ENCODE measurements at regions not wholly inside any gene's neighbourhood (a gene's known extent, or its start where the extent isn't known, plus 50 kb on each side); places are given as distances from the start of the nearest gene placed in this dataset.

DNA sequence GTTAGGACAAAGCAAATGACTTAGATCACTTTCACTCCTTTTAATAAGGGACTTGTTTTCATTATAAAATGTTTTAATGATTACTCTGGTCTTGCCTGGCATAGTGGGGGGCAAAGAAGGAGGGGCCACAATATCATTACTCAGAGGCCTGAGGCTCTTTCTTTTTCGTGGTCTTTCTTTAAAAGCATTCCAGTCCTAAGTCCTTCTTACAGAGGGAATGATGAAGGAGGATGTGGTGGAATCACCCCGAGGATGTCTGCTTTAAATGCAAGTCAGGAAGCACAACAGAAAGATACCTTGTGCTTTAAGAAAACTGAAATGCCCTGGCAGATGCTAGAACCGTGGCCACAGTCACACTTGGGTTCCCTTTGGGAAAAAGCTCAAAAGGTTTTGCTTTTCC, 379.1 kb downstream of the INHBA start:
- no peak for TF ChIP-seq SUZ12 (IDR thresholded peaks at IDR 0.05; ENCODE audit: low read length)
- TF ChIP-seq, protein P1, sequence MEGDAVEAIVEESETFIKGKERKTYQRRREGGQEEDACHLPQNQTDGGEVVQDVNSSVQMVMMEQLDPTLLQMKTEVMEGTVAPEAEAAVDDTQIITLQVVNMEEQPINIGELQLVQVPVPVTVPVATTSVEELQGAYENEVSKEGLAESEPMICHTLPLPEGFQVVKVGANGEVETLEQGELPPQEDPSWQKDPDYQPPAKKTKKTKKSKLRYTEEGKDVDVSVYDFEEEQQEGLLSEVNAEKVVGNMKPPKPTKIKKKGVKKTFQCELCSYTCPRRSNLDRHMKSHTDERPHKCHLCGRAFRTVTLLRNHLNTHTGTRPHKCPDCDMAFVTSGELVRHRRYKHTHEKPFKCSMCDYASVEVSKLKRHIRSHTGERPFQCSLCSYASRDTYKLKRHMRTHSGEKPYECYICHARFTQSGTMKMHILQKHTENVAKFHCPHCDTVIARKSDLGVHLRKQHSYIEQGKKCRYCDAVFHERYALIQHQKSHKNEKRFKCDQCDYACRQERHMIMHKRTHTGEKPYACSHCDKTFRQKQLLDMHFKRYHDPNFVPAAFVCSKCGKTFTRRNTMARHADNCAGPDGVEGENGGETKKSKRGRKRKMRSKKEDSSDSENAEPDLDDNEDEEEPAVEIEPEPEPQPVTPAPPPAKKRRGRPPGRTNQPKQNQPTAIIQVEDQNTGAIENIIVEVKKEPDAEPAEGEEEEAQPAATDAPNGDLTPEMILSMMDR (IDR thresholded peaks at IDR 0.05; ENCODE audit: control extremely low read depth in 1 of 3, insufficient read depth in 1 of 3, low read depth in 1 of 3, low read length in 3 of 3) = no peak
- no peak for TF ChIP-seq RAD21 (IDR thresholded peaks at IDR 0.05 in 1 of 2, conservative IDR thresholded peaks at IDR 0.05 in 1 of 2; ENCODE audit: low read depth in 2 of 2, low read length in 2 of 2)
- no peak for TF ChIP-seq BRCA1 (IDR thresholded peaks at IDR 0.05; ENCODE audit: low read depth, low read length)
- no peak for TF ChIP-seq EZH2 (IDR thresholded peaks at IDR 0.05; ENCODE audit: low read depth, low read length, severe bottlenecking)
- TF ChIP-seq CBX5 (IDR thresholded peaks at IDR 0.05; ENCODE audit: low read depth, low read length) = no peak
- TF ChIP-seq, protein P2, sequence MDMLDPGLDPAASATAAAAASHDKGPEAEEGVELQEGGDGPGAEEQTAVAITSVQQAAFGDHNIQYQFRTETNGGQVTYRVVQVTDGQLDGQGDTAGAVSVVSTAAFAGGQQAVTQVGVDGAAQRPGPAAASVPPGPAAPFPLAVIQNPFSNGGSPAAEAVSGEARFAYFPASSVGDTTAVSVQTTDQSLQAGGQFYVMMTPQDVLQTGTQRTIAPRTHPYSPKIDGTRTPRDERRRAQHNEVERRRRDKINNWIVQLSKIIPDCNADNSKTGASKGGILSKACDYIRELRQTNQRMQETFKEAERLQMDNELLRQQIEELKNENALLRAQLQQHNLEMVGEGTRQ (IDR thresholded peaks at IDR 0.05; ENCODE audit: low read length) = no peak
- no peak for TF ChIP-seq POLR2A (IDR thresholded peaks at IDR 0.05; ENCODE audit: control extremely low read depth in 1 of 2, low read depth in 2 of 2, low read length in 2 of 2)
- no peak for TF ChIP-seq MAFK (IDR thresholded peaks at IDR 0.05; ENCODE audit: low read depth, low read length)
- no peak for TF ChIP-seq TAF1 (IDR thresholded peaks at IDR 0.05; ENCODE audit: low read depth, low read length)
- no peak for TF ChIP-seq POLR2AphosphoS5 (IDR thresholded peaks at IDR 0.05; ENCODE audit: low read depth, low read length)
- TF ChIP-seq CHD2 (IDR thresholded peaks at IDR 0.05; ENCODE audit: low read length) = no peak
- TF ChIP-seq EGR1 (IDR thresholded peaks at IDR 0.05; ENCODE audit: borderline replicate concordance, low read depth, low read length) = no peak
